ENCODE measurements at regions not wholly inside any gene's neighbourhood (a gene's known extent, or its start where the extent isn't known, plus 50 kb on each side); places are given as distances from the start of the nearest gene placed in this dataset.

DNA sequence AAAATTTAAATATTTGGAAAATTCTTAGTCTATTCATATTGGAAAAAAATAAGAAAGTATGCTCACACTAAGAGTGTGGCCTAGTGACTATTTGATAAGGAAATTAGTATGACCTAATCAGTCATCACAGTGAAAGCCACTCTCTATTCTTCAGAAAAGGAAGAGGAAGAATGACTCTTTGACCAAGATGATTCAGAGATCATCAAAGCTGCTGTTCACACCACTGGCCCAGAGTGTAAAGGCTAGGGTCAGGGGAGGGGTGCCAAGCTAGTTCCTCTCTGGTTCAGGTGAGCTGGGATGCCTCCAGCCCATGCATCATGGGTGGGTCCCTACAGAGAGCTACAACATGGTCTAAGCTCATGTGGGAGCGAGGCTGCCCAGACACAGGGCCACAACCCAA, 396.9 kb upstream of the NDST3 start:
- POLR2A ChIA-PET: interaction anchor here (0.9 kb wide), 1 partner anchor 10 kb away, joined by 5 read pairs; no protein-coding TSS in a partner anchor
- Histone ChIP-seq H3K4me3 (ENCODE audit: low read depth, low read length, poor library complexity, severe bottlenecking) (no peak overlapping the region), H3K9me2 (ENCODE audit: insufficient read depth, low read length) (no peaks in the 10 kb centered on the region), H2AFZ (ENCODE audit: low read length) (no peak overlapping the region), H3K9me3 (ENCODE audit: low read length) (no peaks in the 10 kb centered on the region), H3K79me2 (ENCODE audit: insufficient read depth, low read depth, low read length) (no peaks in the 10 kb centered on the region), H4K20me1 (ENCODE audit: insufficient read depth, low read length) (no peaks in the 10 kb centered on the region), H3K27ac (ENCODE audit: low read depth, low read length, poor library complexity, severe bottlenecking) (no peak overlapping the region), H3K4me1 (ENCODE audit: insufficient read depth, low read length, poor library complexity, severe bottlenecking) (no peaks in the 10 kb centered on the region), H3K4me2 (ENCODE audit: low read length) (no peak overlapping the region), H3K36me3 (ENCODE audit: insufficient read depth, low read length) (no peaks in the 10 kb centered on the region)
- intact Hi-C loops (cut with micrococcal nuclease; ENCODE audit: unreplicated experiment): no loop called here
- BruUV-seq (replicated peaks): no TSS peak
- CTCF ChIA-PET (ENCODE audit: unreplicated experiment): no interaction called here
- DNase-seq (ENCODE audit: low spot score): no peak
- TF ChIP-seq, protein P1, sequence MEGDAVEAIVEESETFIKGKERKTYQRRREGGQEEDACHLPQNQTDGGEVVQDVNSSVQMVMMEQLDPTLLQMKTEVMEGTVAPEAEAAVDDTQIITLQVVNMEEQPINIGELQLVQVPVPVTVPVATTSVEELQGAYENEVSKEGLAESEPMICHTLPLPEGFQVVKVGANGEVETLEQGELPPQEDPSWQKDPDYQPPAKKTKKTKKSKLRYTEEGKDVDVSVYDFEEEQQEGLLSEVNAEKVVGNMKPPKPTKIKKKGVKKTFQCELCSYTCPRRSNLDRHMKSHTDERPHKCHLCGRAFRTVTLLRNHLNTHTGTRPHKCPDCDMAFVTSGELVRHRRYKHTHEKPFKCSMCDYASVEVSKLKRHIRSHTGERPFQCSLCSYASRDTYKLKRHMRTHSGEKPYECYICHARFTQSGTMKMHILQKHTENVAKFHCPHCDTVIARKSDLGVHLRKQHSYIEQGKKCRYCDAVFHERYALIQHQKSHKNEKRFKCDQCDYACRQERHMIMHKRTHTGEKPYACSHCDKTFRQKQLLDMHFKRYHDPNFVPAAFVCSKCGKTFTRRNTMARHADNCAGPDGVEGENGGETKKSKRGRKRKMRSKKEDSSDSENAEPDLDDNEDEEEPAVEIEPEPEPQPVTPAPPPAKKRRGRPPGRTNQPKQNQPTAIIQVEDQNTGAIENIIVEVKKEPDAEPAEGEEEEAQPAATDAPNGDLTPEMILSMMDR (conservative IDR thresholded peaks at IDR 0.05; ENCODE audit: low read length): no peak
- TF ChIP-seq EZH2phosphoT487 (IDR thresholded peaks at IDR 0.05; ENCODE audit: borderline replicate concordance, low read depth, low read length): no peak

DNA sequence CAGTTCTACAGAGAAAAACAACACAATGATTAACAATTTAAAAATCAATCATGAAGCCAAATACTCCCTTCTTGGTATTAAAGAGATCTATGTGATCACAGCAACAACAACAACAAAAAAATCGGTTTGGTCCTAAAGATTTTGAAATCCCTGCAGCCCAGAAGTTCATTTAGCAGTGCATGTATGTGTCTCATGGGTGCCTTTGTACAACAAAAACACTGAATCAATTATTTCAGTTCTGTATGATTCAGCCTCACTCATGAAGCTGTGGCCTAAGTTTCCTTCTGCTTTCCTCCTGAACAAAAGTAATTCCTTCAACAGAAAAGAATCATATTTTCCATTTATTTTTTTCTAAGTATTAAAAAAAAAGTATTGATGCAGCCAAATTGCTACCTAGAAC, 393.4 kb upstream of the NDST3 start:
- H3K9me2 ChIP-seq (ENCODE audit: insufficient read depth, low read length): no peaks in the 10 kb centered on the region
- CTCF ChIA-PET (ENCODE audit: unreplicated experiment): no interaction called here
- H3K79me2 ChIP-seq (ENCODE audit: insufficient read depth, low read depth, low read length): no peaks in the 10 kb centered on the region
- no peak for DNase-seq (ENCODE audit: low spot score)
- H3K4me1 ChIP-seq (ENCODE audit: insufficient read depth, low read length, poor library complexity, severe bottlenecking): no peaks in the 10 kb centered on the region
- no peaks in the 10 kb centered on the region for H3K9me3 ChIP-seq (ENCODE audit: low read length)
- H2AFZ ChIP-seq (ENCODE audit: low read length): no peak overlapping the region
- H3K36me3 ChIP-seq (ENCODE audit: insufficient read depth, low read length): no peaks in the 10 kb centered on the region
- no peak overlapping the region for H3K4me3 ChIP-seq (ENCODE audit: low read depth, low read length, poor library complexity, severe bottlenecking)
- intact Hi-C loops (cut with micrococcal nuclease; ENCODE audit: unreplicated experiment): no loop called here
- TF ChIP-seq EZH2phosphoT487 (IDR thresholded peaks at IDR 0.05; ENCODE audit: borderline replicate concordance, low read depth, low read length): no peak
- TF ChIP-seq, protein P1 (conservative IDR thresholded peaks at IDR 0.05; ENCODE audit: low read length): no peak
- no peak overlapping the region for H3K4me2 ChIP-seq (ENCODE audit: low read length)
- no peak overlapping the region for H3K27ac ChIP-seq (ENCODE audit: low read depth, low read length, poor library complexity, severe bottlenecking)
- H4K20me1 ChIP-seq (ENCODE audit: insufficient read depth, low read length): no peaks in the 10 kb centered on the region
- no TSS peak for BruUV-seq (replicated peaks)
- POLR2A ChIA-PET: no interaction called here

DNA sequence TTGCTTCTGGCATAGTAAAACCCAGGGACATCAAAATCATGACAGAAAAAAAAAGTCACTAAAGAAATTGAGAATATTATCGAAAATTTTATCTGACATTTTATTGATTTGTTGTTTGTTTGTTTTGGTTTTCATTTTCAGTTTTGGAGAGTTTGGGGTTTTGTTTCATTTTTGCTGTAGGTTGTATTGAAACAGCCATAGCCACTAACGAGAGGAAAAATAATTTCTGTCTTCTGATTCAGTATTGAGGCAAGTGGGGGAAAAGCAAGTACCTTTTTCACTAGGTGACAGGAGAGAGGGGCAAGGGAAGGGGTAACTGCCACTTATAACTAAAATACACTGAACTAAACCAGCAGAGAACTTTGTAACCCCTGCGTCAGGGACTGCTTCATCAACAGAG, 392.8 kb upstream of the NDST3 start:
- Histone ChIP-seq H3K9me2 (ENCODE audit: insufficient read depth, low read length) (no peaks in the 10 kb centered on the region), H3K27ac (ENCODE audit: low read depth, low read length, poor library complexity, severe bottlenecking) (no peak overlapping the region), H3K4me1 (ENCODE audit: insufficient read depth, low read length, poor library complexity, severe bottlenecking) (no peaks in the 10 kb centered on the region), H3K9me3 (ENCODE audit: low read length) (no peaks in the 10 kb centered on the region), H2AFZ (ENCODE audit: low read length) (no peak overlapping the region), H3K79me2 (ENCODE audit: insufficient read depth, low read depth, low read length) (no peaks in the 10 kb centered on the region), H3K36me3 (ENCODE audit: insufficient read depth, low read length) (no peaks in the 10 kb centered on the region), H3K4me2 (ENCODE audit: low read length) (no peak overlapping the region), H4K20me1 (ENCODE audit: insufficient read depth, low read length) (no peaks in the 10 kb centered on the region), H3K4me3 (ENCODE audit: low read depth, low read length, poor library complexity, severe bottlenecking) (no peak overlapping the region)
- TF ChIP-seq, protein P1 (conservative IDR thresholded peaks at IDR 0.05; ENCODE audit: low read length): no peak
- TF ChIP-seq EZH2phosphoT487 (IDR thresholded peaks at IDR 0.05; ENCODE audit: borderline replicate concordance, low read depth, low read length): no peak
- no TSS peak for BruUV-seq (replicated peaks)
- intact Hi-C loops (cut with micrococcal nuclease; ENCODE audit: unreplicated experiment): no loop called here
- no peak for DNase-seq (ENCODE audit: low spot score)
- ChIA-PET CTCF (ENCODE audit: unreplicated experiment) (no interaction called here), POLR2A (no interaction called here)
